ENCODE measurements at regions not wholly inside any gene's neighbourhood (a gene's known extent, or its start where the extent isn't known, plus 50 kb on each side); places are given as distances from the start of the nearest gene placed in this dataset.

DNA sequence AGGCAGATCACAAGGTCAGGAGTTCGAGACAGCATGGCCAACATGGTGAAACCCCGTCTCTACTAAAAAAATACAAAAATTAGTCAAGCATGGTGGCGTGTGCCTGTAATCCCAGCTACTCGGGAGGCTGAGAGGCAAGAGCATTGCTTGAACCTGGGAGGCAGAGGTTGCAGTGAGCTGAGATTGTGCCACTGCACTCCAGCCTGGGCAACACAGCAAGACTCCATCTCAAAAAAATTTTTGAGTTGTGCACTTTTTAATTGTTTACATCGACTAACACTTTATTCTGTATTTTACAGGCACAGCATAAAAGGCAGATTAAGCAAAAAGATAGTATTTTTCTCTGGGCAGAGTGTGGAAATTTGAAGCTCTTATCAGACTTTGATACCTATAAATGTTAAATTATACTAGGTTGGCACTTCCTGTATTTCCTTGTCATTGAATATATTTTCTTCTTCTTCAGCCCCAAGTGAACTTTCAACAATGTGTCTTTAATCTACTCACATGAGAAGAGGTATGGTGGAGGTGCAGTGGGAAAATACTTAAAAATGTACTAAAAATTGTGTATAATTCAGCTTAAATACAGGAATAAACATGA lies 180.6 kb upstream of the ELL2 start:
- TF ChIP-seq POLR2A (IDR thresholded peaks at IDR 0.05), result no peak
- TF ChIP-seq, protein P1, sequence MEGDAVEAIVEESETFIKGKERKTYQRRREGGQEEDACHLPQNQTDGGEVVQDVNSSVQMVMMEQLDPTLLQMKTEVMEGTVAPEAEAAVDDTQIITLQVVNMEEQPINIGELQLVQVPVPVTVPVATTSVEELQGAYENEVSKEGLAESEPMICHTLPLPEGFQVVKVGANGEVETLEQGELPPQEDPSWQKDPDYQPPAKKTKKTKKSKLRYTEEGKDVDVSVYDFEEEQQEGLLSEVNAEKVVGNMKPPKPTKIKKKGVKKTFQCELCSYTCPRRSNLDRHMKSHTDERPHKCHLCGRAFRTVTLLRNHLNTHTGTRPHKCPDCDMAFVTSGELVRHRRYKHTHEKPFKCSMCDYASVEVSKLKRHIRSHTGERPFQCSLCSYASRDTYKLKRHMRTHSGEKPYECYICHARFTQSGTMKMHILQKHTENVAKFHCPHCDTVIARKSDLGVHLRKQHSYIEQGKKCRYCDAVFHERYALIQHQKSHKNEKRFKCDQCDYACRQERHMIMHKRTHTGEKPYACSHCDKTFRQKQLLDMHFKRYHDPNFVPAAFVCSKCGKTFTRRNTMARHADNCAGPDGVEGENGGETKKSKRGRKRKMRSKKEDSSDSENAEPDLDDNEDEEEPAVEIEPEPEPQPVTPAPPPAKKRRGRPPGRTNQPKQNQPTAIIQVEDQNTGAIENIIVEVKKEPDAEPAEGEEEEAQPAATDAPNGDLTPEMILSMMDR (IDR thresholded peaks at IDR 0.05), result no peak

Data from stomach (tissue), 4 donors.